Endothelial cell of umbilical vein (primary cell): ENCODE measurements at regions not wholly inside any gene's neighbourhood (a gene's known extent, or its start where the extent isn't known, plus 50 kb on each side); places are given as distances from the start of the nearest gene placed in this dataset.

ENCODE experiments used
- BruUV-seq: library from RNA; stranded (reverse); fragments of 400-500 nt; replicated peaks from 2 replicates; lab custom pipeline; 2021; lab: Mats Ljungman, UMichigan
- CTCF ChIA-PET: fragments of 300-600, 350-600 bp; sonication (Branson Sonifier 250); formaldehyde crosslinking; loops from one replicate; lab custom pipeline; 2021; ENCODE audit warnings: antibody characterized with exemption, inconsistent platforms; lab: Charles Lee
- POLR2A ChIA-PET: fragments of 300-600, 350-600 bp; sonication (Branson Sonifier 250); formaldehyde crosslinking; loops from one replicate; lab custom pipeline; 2021; ENCODE audit warnings: antibody characterized with exemption, inconsistent platforms; lab: Charles Lee
- DNase-seq: peaks from one replicate; pipeline ENCODE4 v3.0.0-alpha.2; 2011; ENCODE audit warnings: low read depth, low spot score
- FAIRE-seq: peaks from 2 replicates; lab custom pipeline; 2011; peaks lifted over from hg19 to GRCh38; lab: Jason Lieb, UNC
- H2AFZ ChIP-seq: 2 replicates; pipeline ENCODE4 v1.6.0; 2012; ENCODE audit warnings: low read depth, low read length, control low read depth, inconsistent platforms
- H3K27ac ChIP-seq: 2 replicates; pipeline ENCODE4 v1.5.1; 2011; ENCODE audit warnings: low read depth, mild to moderate bottlenecking, control low read depth, low read length, moderate library complexity; ENCODE audit not compliant: insufficient read depth
- H3K27me3 ChIP-seq, 2 experiments: 2 replicates each; pipeline versions ENCODE4 v1.6.0 to v1.6.1; 2011; ENCODE audit warnings: low read length in 2 of 2, mixed read lengths in 1 of 2; ENCODE audit not compliant: control insufficient read depth in 2 of 2, insufficient read depth in 2 of 2
- H3K36me3 ChIP-seq, 2 experiments: 2 replicates in 1 of 2; 3 replicates in 1 of 2; pipeline ENCODE4 v1.5.1; 2011; ENCODE audit warnings: low read length in 2 of 2, mild to moderate bottlenecking in 1 of 2, moderate library complexity in 1 of 2; ENCODE audit not compliant: control insufficient read depth in 2 of 2, insufficient read depth in 2 of 2; ENCODE audit errors: extremely low read depth in 1 of 2
- H3K4me1 ChIP-seq: 3 replicates; pipeline ENCODE4 v1.5.1; 2011; ENCODE audit warnings: mild to moderate bottlenecking, low read length; ENCODE audit not compliant: control insufficient read depth, insufficient read depth; ENCODE audit errors: extremely low read depth
- H3K4me2 ChIP-seq: 2 replicates; pipeline ENCODE4 v1.6.1; 2011; ENCODE audit warnings: low read length, control low read depth, mixed read lengths; ENCODE audit not compliant: insufficient read depth
- H3K4me3 ChIP-seq, 3 experiments: fragments of 200-600 bp in 1 of 3; sonication (generic), shearing (Covaris generic) in 1 of 3; replicated peaks in 1 of 3; 2 replicates each; pipeline ENCODE4 v1.5.1; 2011 to 2016; ENCODE audit warnings: control low read depth in 3 of 3, low read length in 3 of 3, mild to moderate bottlenecking in 2 of 3, inconsistent platforms in 1 of 3, low read depth in 1 of 3, moderate library complexity in 1 of 3; ENCODE audit not compliant: insufficient read depth in 1 of 3
- H3K79me2 ChIP-seq: 2 replicates; pipeline ENCODE4 v1.6.0; 2012; ENCODE audit warnings: low read length, inconsistent platforms; ENCODE audit not compliant: control insufficient read depth, insufficient read depth
- H3K9ac ChIP-seq: replicated peaks from 2 replicates; pipeline ENCODE3; 2011; ENCODE audit warnings: low read length, control low read depth; ENCODE audit not compliant: insufficient read depth; ENCODE audit errors: extremely low read depth
- H3K9me1 ChIP-seq: replicated peaks from 3 replicates; pipeline ENCODE4 v1.6.0; 2011; ENCODE audit warnings: mild to moderate bottlenecking, low read length; ENCODE audit not compliant: control insufficient read depth, insufficient read depth; ENCODE audit errors: extremely low read depth
- H3K9me3 ChIP-seq: replicated peaks from 2 replicates; pipeline ENCODE4 v1.5.1; 2012; ENCODE audit warnings: low read length, inconsistent platforms; ENCODE audit not compliant: control insufficient read depth, insufficient read depth
- H4K20me1 ChIP-seq: replicated peaks from 2 replicates; pipeline ENCODE3; 2011; ENCODE audit warnings: mild to moderate bottlenecking, low read length; ENCODE audit not compliant: control insufficient read depth, insufficient read depth; ENCODE audit errors: extremely low read depth
- CTCF ChIP-seq, 2 donors: IDR thresholded peaks; 1 replicate in 1 of 2; 2 replicates in 1 of 2; pipeline ENCODE4 v1.5.1; 2011; ENCODE audit warnings: low read length in 2 of 2, mild to moderate bottlenecking in 2 of 2, moderate library complexity in 2 of 2, control low read depth in 1 of 2, inconsistent platforms in 1 of 2, low read depth in 1 of 2; ENCODE audit not compliant: insufficient read depth in 1 of 2; ENCODE audit errors: extremely low read depth in 1 of 2
- EZH2 ChIP-seq: IDR thresholded peaks from 2 replicates; pipeline ENCODE4 v1.6.1; 2012; ENCODE audit warnings: borderline replicate concordance, low read depth, mild to moderate bottlenecking, moderate library complexity, low read length, inconsistent platforms; ENCODE audit not compliant: severe bottlenecking
- FOS ChIP-seq: IDR thresholded peaks from 2 replicates; pipeline ENCODE4 v1.6.1; 2011; ENCODE audit warnings: mild to moderate bottlenecking, low read length, moderate library complexity, borderline replicate concordance; ENCODE audit not compliant: insufficient read depth
- GATA2 ChIP-seq: IDR thresholded peaks from 2 replicates; pipeline ENCODE4 v1.7.0; 2011; ENCODE audit warnings: low read depth, mild to moderate bottlenecking, moderate library complexity, mixed read lengths, low read length; ENCODE audit not compliant: insufficient read length, insufficient read depth
- JUN ChIP-seq: IDR thresholded peaks from 2 replicates; pipeline ENCODE4 v1.6.1; 2011; ENCODE audit warnings: borderline replicate concordance, low read depth; ENCODE audit not compliant: insufficient read length, insufficient read depth
- MAX ChIP-seq: IDR thresholded peaks from 2 replicates; pipeline ENCODE4 v1.6.1; 2011; ENCODE audit not compliant: insufficient read depth, insufficient read length
- MYC ChIP-seq: IDR thresholded peaks from one replicate; pipeline ENCODE4 v1.6.1; 2011; ENCODE audit warnings: mild to moderate bottlenecking, low read depth, low read length
- POLR2A ChIP-seq: IDR thresholded peaks from 2 replicates; pipeline ENCODE4 v1.6.1; 2012; ENCODE audit warnings: low read depth, mild to moderate bottlenecking, control low read depth, low read length
- POLR2AphosphoS5 ChIP-seq: IDR thresholded peaks from 2 replicates; pipeline ENCODE4 v1.6.1; 2012; ENCODE audit warnings: low read depth, mild to moderate bottlenecking, control low read depth, low read length, moderate library complexity; ENCODE audit not compliant: insufficient read depth
- dilution Hi-C: fragments of 300-500 bp; cut with MboI; formaldehyde crosslinking; loops from one replicate; pipeline ENCODE4 v1.15.0; 2019; ENCODE audit warnings: low sequenced_read_pairs; ENCODE audit not compliant: extremely low pct_ligation_motif_present
- intact Hi-C: fragments of 100-400 bp; cut with micrococcal nuclease; formaldehyde crosslinking; loops from one replicate; pipeline ENCODE4 v1.10.0; 2022

GRCh38 chr20:60074276-60074675, 116.1 kb downstream of the CDH26 start:
- Histone ChIP-seq H3K79me2 (no peaks in the 10 kb centered on the region), H3K27me3 (no peaks in the 10 kb centered on the region), H3K36me3 (no peaks in the 10 kb centered on the region), H3K9me1 (no peaks in the 10 kb centered on the region), H3K4me2 (no peak overlapping the region), H3K27ac (no peak overlapping the region), H3K4me3 (no peak overlapping the region), H2AFZ (no peak overlapping the region), H3K4me1 (no peaks in the 10 kb centered on the region), H4K20me1 (no peaks in the 10 kb centered on the region), H3K9me3 (peaks cover 5% of the 10 kb centered on the region), H3K9ac (no peak overlapping the region)
- dilution Hi-C loops (no loop called here), intact Hi-C loops (no loop called here)
- FAIRE-seq (no peak), DNase-seq (no peak)
- CTCF ChIA-PET = no interaction called here
- POLR2A ChIA-PET = no interaction called here
- TF ChIP-seq FOS = no peak
- TF ChIP-seq CTCF (IDR thresholded peaks at IDR 0.05; ENCODE audit: extremely low read depth in 1 of 2, insufficient read depth in 1 of 2, low read depth in 1 of 2, low read length in 2 of 2) = no peak
- TF ChIP-seq MYC = no peak
- TF ChIP-seq JUN = no peak
- TF ChIP-seq GATA2 = no peak
- no peak for TF ChIP-seq POLR2AphosphoS5
- TF ChIP-seq MAX = no peak
- TF ChIP-seq POLR2A = no peak
- TF ChIP-seq EZH2 = no peak
- BruUV-seq = no TSS peak
